HG03045 (cell line): ENCODE measurements at regions not wholly inside any gene's neighbourhood (a gene's known extent, or its start where the extent isn't known, plus 50 kb on each side); places are given as distances from the start of the nearest gene placed in this dataset.

Experiments
- ATAC-seq: cut with Tn5 transposase; IDR thresholded peaks from one replicate; pipeline ENCODE4 v1.9.1; 2021; ENCODE audit warnings: mild to moderate bottlenecking, moderate library complexity; ENCODE audit not compliant: unreplicated experiment

DNA sequence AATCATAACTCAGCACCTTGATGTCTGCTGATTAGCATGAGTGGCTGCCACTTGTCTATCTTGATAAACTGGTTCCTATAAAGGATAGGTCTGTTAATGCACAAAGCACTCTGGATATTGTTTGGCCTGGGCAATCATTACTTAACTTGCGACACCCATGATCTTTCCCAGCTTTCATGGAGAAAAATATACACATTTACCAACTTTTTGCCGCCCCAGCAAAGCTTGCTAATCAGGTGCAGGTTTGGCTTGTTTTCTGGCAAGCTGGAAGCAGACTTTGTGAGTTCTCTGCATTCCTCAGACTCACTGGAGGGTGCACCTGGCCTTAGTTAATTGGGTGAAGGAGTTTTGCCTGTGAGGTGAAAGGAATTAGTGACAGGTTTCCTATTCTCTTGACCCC is 1126.4 kb upstream of the FLRT2 start:
- ATAC-seq, result no peak

DNA sequence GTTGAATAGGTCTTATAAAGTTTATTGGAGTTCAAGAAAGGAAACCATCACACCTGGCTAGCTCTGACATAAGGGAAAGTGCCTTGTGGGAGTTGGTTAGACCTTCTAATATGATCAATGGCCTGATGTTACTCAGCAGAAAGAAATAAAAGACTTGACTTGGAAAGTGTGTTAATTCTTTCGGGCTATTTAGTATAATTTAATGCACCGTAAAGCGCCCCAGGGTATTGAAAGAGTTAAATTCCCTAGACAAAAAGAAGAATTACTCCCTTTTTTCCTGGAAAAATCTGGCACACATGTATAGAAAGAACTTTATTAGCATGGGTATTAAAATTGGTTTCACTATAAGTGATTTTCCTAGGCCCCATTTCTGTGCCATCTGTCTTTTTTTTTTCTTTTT is 1125.7 kb upstream of the FLRT2 start:
- ATAC-seq, result no peak

DNA sequence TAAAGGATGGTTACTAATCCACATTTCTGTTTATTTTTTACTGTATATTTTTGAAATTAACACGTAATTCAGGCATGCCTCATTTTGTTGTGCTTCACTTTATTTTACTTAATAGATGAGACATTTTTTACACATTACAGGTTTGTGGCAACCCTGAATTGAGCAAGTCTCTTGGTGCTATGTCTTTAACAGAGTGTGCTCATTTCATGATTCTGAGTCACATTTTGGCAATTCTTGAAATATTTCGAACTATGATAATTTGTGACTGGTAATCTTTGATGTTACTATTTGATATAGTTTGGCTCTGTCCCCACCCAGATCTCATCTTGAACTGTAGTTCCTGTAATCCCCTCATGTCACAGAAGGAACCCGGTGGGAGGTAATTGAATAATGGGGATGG is 1120.5 kb upstream of the FLRT2 start:
- ATAC-seq, result no peak

DNA sequence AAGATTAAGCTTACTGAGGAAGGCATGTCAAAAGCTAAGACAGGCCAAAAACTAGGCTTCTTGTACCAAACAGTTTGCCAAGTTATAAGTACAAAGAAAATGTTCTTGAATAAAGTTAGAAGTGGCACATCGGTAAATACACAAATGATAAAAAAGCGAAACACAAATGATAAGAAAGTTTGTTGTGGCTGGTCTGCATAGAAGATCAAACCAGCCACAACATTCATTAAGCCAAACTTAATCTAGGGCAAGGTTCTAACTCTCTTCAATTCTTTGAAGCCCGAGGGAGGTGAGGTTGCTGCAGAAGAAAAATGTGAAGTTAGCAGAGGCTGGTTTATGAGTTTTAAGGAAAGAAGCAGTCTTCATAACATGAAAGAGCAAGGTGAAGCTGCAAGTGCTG is 1119.6 kb upstream of the FLRT2 start:
- no peak for ATAC-seq

DNA sequence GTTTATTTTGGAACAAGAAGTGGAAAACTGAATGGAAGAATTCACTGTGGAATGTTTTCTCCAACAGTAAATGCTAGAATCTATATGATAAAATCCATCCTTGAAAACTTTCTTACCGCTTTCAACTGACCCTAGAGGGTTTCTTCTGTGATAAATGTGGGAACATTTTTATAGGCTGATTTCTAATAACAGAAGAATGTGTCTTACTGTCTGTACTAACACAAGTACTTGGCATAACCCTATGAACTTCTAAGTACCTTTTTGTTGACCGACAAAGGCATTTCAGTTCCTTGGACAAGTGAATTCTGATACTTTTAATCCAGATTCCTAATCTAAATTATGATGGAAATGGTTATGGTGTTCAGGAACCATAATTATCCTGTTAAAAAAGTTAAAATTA is 1109.7 kb upstream of the FLRT2 start:
- ATAC-seq, result no peak

DNA sequence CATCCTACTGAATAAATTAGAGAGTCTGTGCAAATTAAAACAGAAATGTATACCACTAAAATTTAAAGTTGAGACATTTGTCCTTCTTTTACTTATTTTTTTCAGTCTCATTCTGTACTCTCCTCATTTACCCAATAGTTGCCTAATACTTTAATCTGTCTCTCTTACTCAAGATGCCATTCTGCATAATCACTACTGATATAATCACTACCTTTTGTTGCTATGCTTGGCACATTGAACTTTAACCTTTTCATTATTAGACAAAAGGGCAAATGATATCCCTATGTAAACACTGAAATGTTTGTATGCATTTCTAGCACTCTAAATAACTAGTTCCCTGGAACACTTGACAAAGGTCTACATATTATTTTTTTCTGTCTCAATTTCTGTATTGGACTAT is 1108.3 kb upstream of the FLRT2 start:
- no peak for ATAC-seq

DNA sequence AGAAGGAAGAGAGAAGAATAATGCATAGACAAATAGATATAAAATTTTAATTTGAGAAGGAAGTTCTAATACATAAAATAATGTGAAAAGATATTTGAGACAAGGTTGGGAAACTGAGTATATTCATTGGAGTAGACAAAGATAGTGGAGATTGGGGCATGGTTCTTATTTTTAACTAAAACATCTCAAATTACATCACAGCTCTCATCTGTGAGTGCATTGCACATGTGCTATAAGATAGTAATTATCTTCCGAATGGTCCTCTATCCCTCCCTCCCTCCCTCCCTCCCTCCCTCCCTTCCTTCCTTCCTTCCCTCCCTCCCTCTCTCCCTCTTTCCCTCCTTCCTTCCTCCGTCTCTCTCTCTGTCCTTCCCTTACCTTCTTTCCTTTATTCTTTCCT is 1104.0 kb upstream of the FLRT2 start:
- ATAC-seq, result no peak

DNA sequence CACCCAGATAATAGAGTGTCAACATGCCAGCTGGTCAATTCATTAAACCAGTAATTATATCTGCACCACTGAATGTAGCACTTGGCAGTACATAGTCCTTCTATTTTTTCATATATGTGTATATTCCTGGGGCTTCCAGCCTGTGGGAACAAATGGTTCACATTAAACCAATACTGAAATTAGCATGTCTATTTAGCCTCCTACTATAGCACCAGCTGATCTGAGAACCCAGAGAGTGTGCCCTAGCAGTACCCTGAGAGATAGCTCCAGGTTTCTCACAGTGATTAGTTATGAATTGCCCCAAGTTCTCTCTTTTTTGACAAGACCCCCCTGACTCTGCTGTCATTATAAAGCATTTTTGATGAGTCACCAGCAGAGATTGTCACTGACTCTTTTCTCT is 1097.3 kb upstream of the FLRT2 start:
- no peak for ATAC-seq

DNA sequence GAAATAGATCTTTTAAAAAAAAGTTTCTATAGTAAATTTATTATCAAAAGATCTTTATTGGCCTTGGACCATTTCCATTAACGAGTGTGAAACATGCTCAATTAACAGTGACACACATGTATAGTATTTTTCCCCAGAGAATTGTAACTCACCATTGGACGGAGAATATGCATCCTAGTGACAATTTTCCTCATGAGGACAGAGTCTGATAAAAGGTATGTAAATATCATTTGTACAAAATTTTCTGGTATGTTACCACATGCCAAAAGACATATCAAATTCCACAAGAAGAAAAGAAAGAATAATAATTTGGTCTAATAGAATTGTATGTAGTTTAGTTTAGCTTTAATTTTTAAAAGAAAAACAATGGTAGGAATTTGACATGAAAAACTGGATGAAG is 1096.0 kb upstream of the FLRT2 start:
- no peak for ATAC-seq

DNA sequence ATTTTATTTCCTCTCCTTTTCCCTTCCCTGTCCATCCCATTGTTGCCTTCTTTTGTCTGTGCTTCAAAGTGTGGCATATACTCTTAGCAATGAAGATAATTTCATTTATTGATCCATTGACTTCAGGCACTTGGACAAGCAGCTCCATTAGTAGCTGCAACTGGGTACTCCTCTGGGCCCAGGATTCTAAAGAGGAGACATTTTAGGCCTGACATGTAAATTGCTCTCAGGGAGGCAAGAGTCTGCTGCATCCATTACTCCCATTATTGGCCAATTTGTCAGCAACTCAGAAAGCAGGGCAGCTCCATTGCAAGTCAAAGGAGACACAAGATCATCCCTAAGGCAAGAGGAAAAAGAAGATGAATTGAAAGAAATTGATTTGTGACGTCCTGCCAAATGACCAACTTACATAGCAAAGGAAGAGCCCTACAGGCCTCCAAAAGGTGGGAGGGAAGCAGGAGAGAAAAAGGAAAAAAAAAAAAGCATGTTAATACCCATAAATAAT is 1094.1 kb upstream of the FLRT2 start:
- no peak for ATAC-seq

DNA sequence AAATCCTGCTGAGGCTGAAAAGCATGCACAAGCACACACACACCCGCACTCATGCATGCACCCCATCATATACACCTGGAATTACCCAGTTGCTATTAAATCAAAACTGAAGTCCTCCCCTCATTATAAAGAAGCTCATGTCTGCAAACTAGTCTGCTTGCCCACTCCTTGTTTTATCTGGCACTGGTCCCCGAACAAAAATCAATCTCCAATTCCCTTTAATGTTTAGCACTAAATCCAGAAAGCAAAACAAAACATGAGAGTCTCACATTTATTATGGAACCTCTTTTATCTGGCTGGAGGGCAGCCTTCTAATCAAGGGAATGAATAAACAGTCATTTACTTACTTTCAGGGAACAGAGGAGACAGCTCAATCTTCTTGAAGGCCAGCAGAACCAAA is 1093.4 kb upstream of the FLRT2 start:
- ATAC-seq, result no peak

DNA sequence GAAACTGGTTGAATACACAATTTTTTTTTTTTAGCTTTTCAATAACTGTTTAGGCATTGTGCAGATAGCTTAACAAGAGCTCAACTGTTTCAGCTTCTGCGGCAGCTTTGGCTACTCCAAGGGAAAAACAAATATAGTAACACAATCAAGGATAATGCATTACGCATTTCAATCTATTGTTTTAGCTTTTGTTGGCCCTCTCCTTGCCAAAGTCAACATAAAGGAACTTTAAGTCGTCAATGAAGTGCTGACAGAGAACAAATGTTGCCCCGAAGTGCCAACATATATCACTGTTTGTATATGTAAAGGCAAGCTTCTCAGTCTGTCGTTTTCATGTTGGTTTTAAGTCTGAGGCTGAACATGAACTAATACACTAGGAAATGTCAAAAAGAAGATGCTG is 1087.4 kb upstream of the FLRT2 start:
- ATAC-seq, result no peak

DNA sequence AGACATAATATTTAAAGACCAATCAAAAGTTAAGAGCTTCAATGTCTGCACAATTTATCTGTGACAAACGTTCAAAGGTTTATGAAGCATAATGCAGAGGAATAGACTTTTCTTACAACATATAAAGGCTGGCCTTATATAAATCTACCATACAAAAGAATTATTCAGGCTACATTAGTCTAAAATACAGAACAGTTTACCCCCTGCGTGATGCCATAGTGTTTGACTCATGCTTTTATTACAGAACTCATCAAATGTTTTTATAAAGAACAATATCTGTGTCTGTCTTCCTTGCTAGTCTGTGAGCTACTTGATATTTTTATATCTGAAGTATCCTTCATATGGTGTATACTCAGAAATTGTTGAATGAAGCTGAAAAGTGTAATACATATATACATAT is 1084.5 kb upstream of the FLRT2 start:
- no peak for ATAC-seq

DNA sequence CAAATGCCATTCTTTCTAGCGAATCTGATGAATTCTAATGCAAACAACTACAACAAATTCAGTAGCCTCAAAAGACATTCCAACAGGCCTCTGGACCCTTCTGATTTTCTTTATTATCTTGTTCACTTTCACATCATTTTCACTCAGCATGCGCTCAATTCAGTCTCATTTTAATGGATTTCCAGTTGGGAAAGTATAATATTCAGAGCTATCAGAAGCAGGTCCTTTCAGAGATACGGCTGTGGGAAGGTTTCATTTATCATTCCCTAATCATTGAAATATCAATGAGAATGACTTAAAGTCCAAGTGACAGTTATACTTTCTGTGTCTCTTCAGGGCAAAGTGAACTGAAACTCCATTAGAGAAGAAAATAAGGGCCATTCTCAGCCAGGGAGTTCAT is 1083.7 kb upstream of the FLRT2 start:
- no peak for ATAC-seq

DNA sequence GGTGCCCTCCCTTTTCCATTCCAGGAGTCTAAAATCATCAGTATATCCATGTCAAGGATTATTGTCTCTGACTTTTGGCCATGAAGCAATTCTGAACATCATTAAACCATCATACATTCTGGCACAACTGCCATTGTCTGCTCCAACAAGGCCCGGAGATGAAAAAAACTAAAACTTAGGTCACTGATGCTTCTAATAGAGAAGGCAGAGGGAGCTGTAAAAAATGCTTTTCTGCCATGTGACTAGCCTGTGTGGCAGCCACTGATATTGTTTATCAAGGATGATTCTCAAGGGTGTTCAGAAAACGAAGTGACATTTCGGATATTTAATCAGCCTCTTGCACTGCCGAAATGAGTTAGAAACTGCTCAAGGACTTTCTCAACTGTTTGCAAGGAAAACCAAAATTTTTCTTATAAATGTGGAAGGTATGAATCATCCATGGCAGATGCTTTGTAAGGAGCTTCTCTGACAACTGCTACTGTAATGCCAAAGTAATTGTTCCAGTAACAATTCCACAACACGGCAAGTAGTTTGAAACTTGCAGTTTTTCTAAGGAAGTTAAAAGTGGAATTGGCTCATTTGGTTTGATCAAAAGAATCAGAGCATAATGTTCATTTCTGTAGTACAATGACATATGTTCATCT is 1076.5 kb upstream of the FLRT2 start:
- ATAC-seq, result no peak

DNA sequence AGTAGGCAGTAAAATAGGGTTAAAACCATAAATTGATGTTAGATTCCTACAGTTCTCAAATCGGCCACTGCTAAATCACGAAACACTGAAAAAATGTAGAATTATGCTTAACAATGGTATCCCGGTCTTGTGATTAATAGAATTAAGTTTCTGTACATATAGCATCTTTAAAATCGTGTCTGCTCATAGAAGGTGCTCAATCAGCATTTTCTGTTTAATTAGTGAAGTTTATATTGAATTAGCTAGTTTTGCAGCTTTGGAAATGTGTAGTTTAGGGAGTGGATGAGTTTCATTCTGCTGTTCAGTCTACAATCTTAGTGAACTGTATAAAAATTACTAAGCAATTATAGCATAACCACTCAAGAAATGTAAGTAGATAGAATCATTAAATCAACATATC is 1075.8 kb upstream of the FLRT2 start:
- ATAC-seq, result no peak

DNA sequence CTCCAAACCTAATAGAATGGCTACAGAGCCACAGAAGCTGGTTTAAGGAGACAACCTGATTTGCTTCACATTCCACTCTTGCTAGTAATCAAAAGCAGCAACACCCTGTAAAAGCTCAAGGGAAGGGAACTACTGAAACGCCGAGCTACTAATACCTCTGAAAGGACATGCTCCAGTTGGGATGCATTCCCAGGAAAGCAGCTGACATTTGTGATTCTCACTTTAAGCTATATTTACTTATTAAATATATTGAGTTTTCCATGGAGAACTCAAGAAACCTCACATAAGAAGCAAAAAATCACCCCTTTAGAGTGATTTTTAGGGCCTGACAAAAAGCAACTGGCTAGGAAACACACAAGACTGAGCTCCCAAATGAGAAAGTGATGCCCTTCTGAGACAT is 1073.0 kb upstream of the FLRT2 start:
- no peak for ATAC-seq

DNA sequence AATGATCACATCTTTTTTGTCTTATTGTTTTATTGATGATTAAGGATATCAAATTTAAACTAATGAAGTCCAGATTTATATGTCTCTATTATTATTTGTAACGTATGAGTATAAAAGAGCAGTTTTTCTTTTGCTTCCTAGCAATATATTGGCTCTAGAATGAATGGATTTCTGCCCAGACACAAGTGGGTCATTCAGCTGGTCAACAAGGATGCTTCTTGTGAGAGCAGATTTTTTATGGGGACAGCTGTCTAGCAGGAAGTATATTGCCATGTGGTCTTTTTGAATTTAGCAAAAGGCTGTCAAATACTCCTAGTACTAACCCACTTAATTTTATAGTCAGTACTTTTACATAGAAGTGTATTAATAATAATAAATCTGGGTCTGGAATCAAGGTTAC is 1071.1 kb upstream of the FLRT2 start:
- no peak for ATAC-seq

DNA sequence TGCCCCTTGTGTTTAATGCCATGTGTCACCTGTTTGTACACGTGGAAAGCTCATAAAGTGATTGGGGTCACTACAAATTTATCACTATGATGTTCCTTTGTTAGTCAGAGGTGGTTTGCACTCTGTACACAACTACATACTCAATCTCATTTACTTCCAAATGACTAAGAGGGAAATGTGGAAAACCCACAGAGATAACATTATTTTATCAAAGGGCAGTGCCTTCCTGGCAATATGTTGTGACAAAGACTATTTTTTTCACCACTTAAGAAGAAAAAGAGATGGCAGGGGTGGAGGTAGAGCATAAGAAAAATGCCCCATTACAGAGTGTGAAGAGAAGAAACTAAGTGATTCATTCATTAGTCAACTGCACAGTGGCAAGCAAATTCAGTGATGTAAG is 1064.1 kb upstream of the FLRT2 start:
- ATAC-seq, result no peak

DNA sequence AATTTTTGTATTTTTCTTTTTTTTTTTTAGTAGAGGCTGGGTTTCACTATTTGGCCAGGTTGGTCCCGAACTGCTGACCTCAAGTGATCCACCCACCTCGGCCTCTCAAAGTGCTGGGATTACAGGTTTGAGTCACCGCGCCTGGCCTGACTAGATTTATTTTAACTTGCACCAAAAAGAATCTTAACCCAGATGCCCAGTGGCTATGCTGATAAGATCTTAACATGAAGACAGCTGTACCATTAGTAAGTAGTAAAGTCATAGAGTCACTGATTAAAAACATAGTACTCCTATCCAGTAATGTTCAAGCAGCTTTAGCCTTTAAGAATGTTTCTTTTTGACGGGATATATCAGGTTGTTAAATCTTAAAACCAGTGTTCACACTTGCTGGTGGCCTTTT is 1061.8 kb upstream of the FLRT2 start:
- no peak for ATAC-seq

DNA sequence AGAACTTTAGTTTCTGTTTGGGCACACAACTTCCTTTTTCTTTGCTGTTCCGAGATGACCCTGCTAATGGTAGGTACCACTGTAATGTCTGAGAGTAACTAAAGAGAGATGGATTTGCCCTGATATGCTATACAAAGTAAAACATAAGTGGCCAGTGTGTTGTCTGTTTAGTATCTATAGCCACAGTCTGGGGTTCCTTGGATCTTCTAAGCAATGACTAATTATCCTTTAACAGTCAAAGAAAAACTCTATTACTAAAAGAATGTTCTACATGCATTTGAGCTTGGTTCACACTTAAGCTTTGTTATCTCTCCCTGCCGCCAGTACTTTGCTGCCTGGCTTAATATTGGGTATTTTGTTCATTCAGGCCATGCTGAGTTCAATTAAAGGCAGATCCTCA is 1051.9 kb upstream of the FLRT2 start:
- no peak for ATAC-seq

DNA sequence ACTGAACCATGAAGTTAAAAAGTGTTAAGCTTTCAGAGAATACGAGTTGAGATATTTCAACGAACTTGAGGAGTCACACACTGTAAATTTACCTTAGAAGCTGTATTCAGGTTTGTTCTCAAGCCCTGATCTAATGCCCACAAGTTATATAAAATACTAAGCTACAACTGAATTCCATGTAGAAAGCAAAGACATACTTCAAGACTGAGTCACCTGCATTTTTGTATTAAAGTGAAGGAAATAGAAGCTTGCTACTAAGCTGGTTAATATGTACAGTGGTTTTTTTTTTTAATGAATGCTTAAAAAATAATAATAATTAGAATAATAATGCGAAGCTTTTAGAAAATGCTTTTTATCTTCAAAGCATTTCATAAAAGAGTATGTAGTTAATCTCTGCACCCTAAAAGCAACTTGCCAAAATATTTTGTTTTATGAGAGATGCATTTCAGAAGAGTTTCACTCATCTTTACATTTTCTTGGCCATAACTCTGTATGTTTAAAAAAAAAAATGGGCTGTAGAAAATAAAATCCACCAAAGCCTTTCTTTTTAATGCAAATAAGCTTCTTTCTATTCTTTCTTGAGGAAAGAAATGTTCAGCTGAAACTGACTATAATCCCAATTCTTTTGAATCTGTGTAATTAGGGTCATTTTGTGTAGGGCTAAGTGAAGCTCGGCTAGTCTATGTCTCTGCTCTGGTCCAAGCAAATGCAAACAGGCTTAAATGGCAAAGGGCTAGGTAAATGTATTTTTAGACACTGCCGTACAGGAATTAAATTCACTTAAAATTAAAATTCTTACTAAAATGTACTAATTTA is 1047.5 kb upstream of the FLRT2 start:
- ATAC-seq, result no peak

DNA sequence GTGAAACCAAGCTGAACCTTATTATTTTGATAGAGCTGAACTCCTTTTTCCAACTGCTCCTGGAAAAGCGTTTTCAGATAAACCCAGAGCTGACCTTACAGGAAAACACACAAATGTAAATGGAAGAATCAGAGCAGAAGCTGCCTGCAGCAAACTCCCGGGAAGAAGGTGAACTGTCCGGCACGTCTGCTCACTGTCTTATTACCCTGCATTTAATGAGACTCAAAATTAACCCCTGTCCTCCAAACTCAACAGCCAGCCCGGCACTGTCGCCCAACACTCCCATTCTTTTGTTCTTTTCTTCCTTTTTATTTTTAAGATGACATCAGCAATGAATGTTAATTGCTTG is 1046.9 kb upstream of the FLRT2 start:
- ATAC-seq, result no peak
